ENCODE measurements at regions not wholly inside any gene's neighbourhood (a gene's known extent, or its start where the extent isn't known, plus 50 kb on each side); places are given as distances from the start of the nearest gene placed in this dataset.

DNA sequence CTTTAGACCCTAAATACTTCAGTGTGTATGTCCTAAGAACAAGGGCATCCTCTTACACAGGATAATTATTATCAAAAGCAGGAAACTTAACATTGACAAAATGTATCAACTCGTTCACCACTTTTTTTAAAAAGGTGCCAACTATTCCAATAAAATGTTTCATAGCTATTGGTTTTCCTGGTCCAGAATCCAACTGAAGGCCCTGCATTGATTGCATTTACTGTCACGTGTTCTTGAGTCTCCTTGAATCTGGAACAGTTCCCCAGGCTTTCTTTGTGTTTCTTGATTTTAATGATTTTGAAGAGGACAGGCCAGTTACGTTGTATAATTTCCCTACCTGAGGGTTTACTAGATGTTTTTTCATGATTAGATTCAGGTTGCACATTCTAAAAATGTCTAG is 94.6 kb upstream of the ARHGEF3 start:
- DNase-seq (ENCODE audit: low read depth) = no peak

GRCh38 chr3:56894881-56895431 is 93.2 kb upstream of the ARHGEF3 start:
- DNase-seq (ENCODE audit: low read depth) = no peak

DNA sequence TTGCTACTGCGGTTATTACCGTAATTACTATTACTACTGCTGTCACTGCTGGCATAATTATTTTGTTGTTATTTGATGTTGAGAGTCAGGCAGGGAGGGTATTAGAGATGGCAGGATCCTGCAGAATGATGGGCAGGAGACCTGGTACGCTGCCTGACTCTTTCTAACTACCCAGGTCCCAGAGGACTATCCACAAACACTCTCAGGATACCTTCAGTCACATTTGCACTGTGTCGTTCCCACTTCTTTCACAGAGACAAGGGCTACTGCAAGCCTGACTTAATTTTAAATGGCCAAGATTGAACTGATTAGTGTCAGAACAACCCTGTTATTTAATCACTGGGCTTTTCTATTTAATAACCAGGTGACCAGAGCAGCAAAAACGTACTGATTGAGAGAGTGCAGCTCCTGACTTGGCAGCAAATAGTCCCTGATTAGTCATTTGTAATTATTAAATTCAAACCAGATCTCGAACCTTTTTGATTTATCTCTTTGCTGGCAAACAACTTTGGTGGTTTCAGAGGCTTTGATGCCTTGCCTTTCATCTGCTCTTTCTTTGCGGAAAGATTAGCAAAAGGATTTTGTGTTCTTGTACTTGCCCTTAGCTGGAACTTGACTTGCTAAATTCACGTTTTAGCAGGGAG is 88.8 kb upstream of the ARHGEF3 start:
- DNase-seq (ENCODE audit: low read depth) = no peak

DNA sequence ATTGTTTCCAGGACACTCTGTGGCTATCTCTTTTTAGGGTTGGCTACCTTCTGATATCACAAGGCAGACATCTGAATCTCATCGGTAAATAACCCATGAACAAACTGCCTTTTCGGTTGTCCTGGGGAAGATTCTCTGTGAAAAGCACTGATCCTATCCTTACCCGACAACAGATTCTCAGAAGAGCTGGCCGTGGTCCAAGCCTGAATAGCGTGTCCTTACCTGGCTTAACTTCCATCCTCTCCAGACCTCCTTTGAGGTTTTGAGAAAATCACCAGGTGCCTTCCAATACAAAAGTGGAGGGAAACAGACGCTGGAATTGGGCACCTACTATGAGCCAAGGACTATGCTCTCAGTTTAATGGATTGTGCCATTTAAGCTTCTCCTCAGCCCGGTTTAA is 87.4 kb upstream of the ARHGEF3 start:
- no peak for DNase-seq (ENCODE audit: low read depth)

- DNase-seq (ENCODE audit: low read depth) = no peak
Observed at GRCh38 chr3:56887402-56888025, 85.8 kb upstream of the ARHGEF3 start.

DNA sequence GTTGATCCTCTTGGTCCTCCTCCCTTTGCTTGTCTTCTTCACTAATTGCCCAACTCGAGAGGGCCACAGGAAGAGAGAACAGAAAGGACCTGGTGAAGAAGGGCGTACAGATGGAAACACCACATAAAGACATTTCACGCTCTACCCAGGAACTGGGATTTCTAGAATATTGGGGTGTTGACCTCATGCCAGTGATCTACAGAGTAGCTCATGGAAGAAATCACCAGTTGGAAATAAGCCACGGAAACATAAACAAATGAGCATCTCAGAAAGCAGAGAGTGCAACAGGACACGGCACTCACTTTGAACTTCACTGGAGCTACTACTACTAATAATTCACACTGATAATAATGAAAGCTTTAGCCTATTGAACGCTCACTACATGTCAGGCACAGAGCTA is 84.6 kb upstream of the ARHGEF3 start:
- no peak for DNase-seq (ENCODE audit: low read depth)

GRCh38 chr3:56885879-56886278 is 84.1 kb upstream of the ARHGEF3 start:
- no peak for DNase-seq (ENCODE audit: low read depth)

- no peak for DNase-seq (ENCODE audit: low read depth)
Observed at GRCh38 chr3:56885453-56885852, 83.7 kb upstream of the ARHGEF3 start.

GRCh38 chr3:56884387-56884786 is 82.6 kb upstream of the ARHGEF3 start:
- no peak for DNase-seq (ENCODE audit: low read depth)

- DNase-seq (ENCODE audit: low read depth) = no peak
Observed at GRCh38 chr3:56883828-56884227, 82.1 kb upstream of the ARHGEF3 start.

DNA sequence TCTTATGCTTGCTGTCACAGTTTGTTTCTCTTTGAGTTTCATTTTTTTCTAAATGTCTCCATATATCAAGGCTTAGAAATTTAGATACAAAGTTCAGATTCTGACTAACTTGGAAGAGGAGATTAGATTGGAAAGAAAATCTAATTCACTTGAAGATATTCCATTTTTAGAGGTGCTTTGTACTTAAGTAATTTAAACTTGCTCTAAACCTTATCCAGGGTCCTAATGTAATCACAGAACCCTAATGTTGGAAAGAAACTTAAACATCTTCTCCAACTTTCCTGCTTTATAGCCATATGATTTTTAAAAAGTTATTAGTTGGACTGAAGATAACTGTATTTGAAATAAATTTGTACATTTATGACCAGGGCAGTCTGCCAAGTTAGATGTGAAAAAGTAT is 81.1 kb upstream of the ARHGEF3 start:
- DNase-seq (ENCODE audit: low read depth) = no peak

DNA sequence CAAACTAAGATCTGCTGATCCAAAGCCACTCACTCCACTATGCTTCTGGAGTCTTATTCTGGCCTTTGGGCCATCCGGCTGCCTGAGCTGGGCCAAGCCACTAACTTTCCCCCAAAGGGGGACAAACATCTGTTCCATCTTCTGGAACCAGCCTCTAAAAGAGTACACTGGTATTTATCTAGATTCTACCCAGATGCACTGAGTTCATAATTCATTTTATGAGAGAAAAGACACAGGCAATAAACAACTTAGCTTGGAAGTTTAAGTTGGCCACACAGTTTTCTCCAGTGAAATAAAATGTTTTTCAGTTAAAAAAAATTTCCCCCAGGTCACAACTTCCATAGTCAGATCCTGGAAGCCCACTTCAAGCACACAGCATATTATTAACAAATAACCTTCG is 80.1 kb upstream of the ARHGEF3 start:
- DNase-seq (ENCODE audit: low read depth) = no peak

DNA sequence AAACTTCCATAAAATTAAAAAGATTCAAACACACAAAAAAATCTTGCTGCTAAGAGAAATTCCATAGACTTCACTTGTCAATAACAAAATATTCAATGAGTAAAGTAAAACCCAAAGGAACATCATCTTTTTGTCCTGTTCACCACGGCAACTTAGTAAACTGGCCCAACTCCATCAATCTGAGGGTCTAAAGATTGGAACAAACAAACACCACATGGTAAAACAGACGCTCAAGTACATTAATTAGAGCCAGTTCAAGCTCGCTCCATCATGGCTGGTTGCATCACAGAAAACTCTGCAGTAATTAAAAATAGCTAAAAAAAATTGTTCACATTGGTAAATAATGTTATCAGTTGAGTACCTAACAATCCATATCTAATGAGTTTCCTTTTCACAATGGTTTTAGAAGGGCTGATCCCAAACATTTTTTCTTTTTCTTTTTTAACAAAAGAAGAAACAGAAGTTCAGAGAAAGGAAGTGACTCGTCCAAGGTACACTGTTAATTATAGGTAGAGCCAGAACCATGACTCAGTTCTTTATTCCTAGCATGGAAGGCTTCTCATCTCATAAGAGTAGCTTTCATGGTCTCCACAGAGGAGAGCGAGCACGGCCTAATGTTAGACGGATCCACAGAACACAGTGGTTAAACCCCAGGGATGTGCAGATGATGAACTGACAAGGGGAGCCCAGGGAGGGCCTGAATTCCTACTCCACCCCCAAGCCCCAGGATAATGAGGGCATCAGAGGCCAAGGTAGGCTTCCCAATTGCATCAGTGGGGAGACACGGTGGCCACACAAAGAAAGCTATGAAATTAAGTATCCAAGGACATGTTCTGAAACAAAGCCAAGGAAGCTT is 79.2 kb upstream of the ARHGEF3 start:
- DNase-seq (ENCODE audit: low read depth) = peak; percentile 6

- peak; percentile 60 for DNase-seq (ENCODE audit: low read depth)
Observed at GRCh38 chr3:56879436-56880215, 77.9 kb upstream of the ARHGEF3 start.

DNA sequence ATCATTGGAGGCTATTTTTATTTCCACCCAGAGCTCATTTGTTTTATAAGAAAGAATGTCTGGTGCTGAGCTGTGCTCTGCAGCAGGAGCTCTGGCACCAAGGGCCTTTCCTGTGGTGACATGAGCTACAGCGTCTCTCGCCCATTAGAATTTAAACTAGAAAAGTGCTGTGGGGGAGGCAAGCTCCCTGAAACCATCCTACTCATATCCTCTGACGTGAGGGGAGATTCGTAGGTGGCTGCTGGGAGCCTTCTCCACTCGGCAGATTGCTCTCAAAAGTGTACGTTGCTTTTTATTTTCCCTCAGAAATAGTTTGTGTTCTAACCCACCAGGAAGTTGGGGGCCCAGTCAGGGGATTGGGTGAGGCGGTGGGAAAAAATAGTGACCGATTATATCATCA is 76.3 kb upstream of the ARHGEF3 start:
- DNase-seq (ENCODE audit: low read depth) = no peak

DNA sequence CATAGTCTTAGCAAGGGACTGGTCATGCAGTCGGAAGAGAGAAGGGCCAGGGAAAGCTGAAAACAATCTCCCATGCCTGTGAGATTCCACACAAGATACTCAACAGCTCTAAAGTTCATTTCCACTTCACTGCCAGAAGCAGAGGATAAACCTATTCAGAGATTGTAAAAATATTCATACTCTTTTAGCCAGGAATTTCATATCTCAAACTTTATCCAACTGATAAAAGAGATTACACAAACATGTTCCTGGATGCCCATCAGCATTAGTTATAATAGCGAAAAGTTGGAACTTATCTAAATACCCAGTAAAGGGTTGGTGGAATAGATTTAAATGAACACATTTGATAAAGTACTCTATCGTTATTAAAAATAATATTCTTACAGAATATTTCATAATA is 75.2 kb upstream of the ARHGEF3 start:
- DNase-seq (ENCODE audit: low read depth) = no peak

DNA sequence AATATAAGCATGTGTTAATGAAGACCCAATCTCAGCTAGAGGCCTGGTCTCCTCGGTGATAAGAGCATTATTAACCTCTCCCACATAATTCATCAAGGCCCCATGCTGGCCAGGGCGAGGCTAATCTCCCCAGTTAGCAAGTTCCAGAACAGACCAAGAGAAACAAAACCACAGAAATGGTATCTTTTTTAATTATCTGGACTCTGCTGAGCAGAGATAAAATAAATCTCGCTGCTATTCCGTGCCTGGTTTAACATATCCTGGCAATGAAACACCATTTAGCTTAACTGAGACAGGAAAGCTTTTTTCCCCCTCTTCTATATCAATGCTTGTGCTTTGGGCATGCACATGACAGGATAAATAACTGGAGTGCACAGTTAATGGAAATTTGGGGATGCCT is 72.5 kb upstream of the ARHGEF3 start:
- no peak for DNase-seq (ENCODE audit: low read depth)

GRCh38 chr3:56870436-56870835 is 68.7 kb upstream of the ARHGEF3 start:
- peak; percentile 54 for DNase-seq (ENCODE audit: low read depth)

DNA sequence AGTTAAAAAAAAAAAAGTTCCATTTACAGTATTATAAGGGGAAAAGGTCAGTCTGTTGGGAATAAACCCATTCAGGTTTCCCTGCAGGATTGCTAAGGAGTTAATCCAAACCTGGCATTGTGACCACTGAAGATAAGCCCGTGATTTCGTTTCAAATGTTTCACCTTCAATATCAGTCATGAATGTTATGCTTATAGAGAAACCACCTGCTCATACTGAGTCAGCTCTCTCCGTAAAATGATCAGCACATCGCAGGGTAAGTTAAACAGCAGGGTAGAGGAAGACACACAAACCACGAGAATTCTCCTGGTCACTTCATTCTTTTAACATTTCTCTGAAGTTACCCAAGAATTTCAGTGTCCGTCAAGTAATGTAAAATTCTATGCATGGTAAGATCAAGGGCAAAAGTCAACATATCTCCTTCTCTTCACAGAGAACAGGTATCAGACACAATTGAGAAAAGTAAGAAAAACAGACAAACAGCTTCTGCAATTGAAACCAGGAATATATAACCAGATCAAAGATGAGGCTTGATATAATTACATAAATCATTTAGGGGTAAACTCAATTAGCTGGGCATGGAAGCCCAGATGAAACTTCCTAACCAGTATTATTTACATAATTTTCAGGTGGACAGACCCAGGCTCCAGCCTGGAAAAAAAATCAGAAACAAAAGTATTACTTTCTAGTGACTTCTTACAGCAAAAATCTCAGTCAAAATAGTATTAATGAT is 67.6 kb upstream of the ARHGEF3 start:
- DNase-seq (ENCODE audit: low read depth) = peak; percentile 41

- no peak for DNase-seq (ENCODE audit: low read depth)
Observed at GRCh38 chr3:56868706-56869105, 67.0 kb upstream of the ARHGEF3 start.

- DNase-seq (ENCODE audit: low read depth) = no peak
Observed at GRCh38 chr3:56867671-56868070, 65.9 kb upstream of the ARHGEF3 start.
